ENCODE measurements at regions not wholly inside any gene's neighbourhood (a gene's known extent, or its start where the extent isn't known, plus 50 kb on each side); places are given as distances from the start of the nearest gene placed in this dataset.

DNA sequence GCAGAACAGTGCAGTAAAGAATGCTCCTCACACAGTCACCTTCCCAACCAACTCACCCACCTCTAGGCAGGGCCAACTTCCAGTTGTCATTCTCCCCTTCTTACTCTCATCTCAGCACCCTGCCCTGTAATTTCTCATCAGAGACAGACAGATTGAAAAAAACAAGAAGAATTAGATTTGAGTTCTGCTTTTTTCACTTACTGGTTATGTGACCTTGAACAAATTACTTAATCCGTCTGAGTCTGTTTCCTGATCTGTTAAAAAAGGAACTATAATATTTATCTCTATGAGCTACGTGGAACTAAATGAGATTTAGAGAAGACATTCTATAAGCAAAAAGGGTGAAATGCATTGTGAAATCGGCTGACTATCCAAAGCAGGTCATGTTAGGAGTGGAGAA is 330.3 kb downstream of the ZNF326 start:
- no peak overlapping the region for H2AFZ ChIP-seq (ENCODE audit: low read length)
- TF ChIP-seq ZBTB21 (CRISPR knock-in tag; IDR thresholded peaks at IDR 0.05) (no peak), ZNF761 (CRISPR knock-in tag; conservative IDR thresholded peaks at IDR 0.05) (no peak), ZNF34 (CRISPR knock-in tag; IDR thresholded peaks at IDR 0.05; ENCODE audit: borderline replicate concordance) (no peak), ZNF160 (CRISPR knock-in tag; IDR thresholded peaks at IDR 0.05) (no peak), BHLHE40 (IDR thresholded peaks at IDR 0.05; ENCODE audit: low read length) (no peak), GPN1 (CRISPR knock-in tag; IDR thresholded peaks at IDR 0.05; ENCODE audit: borderline replicate concordance) (no peak), HMG20A (CRISPR knock-in tag; IDR thresholded peaks at IDR 0.05; ENCODE audit: borderline replicate concordance) (no peak), SP4 (CRISPR knock-in tag; IDR thresholded peaks at IDR 0.05) (no peak), ZMYM4 (CRISPR knock-in tag; IDR thresholded peaks at IDR 0.05) (no peak), REPIN1 (CRISPR knock-in tag; IDR thresholded peaks at IDR 0.05; ENCODE audit: borderline replicate concordance, low read depth) (no peak), ZNF501 (CRISPR knock-in tag; IDR thresholded peaks at IDR 0.05) (no peak)
- TF ChIP-seq, protein P1, sequence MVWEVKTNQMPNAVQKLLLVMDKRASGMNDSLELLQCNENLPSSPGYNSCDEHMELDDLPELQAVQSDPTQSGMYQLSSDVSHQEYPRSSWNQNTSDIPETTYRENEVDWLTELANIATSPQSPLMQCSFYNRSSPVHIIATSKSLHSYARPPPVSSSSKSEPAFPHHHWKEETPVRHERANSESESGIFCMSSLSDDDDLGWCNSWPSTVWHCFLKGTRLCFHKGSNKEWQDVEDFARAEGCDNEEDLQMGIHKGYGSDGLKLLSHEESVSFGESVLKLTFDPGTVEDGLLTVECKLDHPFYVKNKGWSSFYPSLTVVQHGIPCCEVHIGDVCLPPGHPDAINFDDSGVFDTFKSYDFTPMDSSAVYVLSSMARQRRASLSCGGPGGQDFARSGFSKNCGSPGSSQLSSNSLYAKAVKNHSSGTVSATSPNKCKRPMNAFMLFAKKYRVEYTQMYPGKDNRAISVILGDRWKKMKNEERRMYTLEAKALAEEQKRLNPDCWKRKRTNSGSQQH (CRISPR knock-in tag; IDR thresholded peaks at IDR 0.05; ENCODE audit: low read depth): no peak
- TF ChIP-seq, protein P2, sequence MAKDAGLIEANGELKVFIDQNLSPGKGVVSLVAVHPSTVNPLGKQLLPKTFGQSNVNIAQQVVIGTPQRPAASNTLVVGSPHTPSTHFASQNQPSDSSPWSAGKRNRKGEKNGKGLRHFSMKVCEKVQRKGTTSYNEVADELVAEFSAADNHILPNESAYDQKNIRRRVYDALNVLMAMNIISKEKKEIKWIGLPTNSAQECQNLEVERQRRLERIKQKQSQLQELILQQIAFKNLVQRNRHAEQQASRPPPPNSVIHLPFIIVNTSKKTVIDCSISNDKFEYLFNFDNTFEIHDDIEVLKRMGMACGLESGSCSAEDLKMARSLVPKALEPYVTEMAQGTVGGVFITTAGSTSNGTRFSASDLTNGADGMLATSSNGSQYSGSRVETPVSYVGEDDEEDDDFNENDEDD (CRISPR knock-in tag; IDR thresholded peaks at IDR 0.05; ENCODE audit: borderline replicate concordance): no peak
- TF ChIP-seq, protein P3, sequence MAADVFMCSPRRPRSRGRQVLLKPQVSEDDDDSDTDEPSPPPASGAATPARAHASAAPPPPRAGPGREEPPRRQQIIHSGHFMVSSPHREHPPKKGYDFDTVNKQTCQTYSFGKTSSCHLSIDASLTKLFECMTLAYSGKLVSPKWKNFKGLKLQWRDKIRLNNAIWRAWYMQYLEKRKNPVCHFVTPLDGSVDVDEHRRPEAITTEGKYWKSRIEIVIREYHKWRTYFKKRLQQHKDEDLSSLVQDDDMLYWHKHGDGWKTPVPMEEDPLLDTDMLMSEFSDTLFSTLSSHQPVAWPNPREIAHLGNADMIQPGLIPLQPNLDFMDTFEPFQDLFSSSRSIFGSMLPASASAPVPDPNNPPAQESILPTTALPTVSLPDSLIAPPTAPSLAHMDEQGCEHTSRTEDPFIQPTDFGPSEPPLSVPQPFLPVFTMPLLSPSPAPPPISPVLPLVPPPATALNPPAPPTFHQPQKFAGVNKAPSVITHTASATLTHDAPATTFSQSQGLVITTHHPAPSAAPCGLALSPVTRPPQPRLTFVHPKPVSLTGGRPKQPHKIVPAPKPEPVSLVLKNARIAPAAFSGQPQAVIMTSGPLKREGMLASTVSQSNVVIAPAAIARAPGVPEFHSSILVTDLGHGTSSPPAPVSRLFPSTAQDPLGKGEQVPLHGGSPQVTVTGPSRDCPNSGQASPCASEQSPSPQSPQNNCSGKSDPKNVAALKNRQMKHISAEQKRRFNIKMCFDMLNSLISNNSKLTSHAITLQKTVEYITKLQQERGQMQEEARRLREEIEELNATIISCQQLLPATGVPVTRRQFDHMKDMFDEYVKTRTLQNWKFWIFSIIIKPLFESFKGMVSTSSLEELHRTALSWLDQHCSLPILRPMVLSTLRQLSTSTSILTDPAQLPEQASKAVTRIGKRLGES (CRISPR knock-in tag; IDR thresholded peaks at IDR 0.05; ENCODE audit: borderline replicate concordance): no peak
- TF ChIP-seq, protein P4, sequence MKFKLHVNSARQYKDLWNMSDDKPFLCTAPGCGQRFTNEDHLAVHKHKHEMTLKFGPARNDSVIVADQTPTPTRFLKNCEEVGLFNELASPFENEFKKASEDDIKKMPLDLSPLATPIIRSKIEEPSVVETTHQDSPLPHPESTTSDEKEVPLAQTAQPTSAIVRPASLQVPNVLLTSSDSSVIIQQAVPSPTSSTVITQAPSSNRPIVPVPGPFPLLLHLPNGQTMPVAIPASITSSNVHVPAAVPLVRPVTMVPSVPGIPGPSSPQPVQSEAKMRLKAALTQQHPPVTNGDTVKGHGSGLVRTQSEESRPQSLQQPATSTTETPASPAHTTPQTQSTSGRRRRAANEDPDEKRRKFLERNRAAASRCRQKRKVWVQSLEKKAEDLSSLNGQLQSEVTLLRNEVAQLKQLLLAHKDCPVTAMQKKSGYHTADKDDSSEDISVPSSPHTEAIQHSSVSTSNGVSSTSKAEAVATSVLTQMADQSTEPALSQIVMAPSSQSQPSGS (CRISPR knock-in tag; IDR thresholded peaks at IDR 0.05): no peak
- no peak overlapping the region for H3K27ac ChIP-seq (ENCODE audit: extremely low read length, insufficient read depth, low read length)
- H3K4me2 ChIP-seq (ENCODE audit: low read depth, low read length): no peak overlapping the region
- FAIRE-seq (no peak), DNase-seq (ENCODE audit: low spot score) (no peak), ATAC-seq (no peak)
- ChIA-PET CTCF (ENCODE audit: low intra/inter-chr PET ratio, low total read pairs) (no interaction called here), POLR2A (no interaction called here)
- no peak overlapping the region for H3K9ac ChIP-seq (ENCODE audit: insufficient read depth, low read depth, low read length)
- no peaks in the 10 kb centered on the region for H3K79me2 ChIP-seq (ENCODE audit: insufficient read depth, low read length)
- no peaks in the 10 kb centered on the region for H3K4me1 ChIP-seq (ENCODE audit: insufficient read depth, low read length)
- WGBS (ENCODE audit: low lambda C conversion rate): 2% methylated on average over 3 of the region's 3 CpGs
- no peaks in the 10 kb centered on the region for H3K9me3 ChIP-seq (ENCODE audit: low read length)
- no peak overlapping the region for H3K4me3 ChIP-seq (replicated peaks in 1 of 3; ENCODE audit: insufficient read depth in 1 of 3, low read depth in 2 of 3, low read length in 3 of 3)
- no TSS peak for BruUV-seq (replicated peaks)
- intact Hi-C loops (cut with micrococcal nuclease; ENCODE audit: unreplicated experiment) (no loop called here), in situ Hi-C loops (cut with HindIII; ENCODE audit: extremely low pct_ligation_motif_present, low pct_unique_long_range_greater_than_20kb) (no loop called here)
- H3K36me3 ChIP-seq (replicated peaks in 1 of 2; ENCODE audit: control insufficient read depth in 1 of 2, insufficient read depth in 2 of 2, low read length in 2 of 2): no peaks in the 10 kb centered on the region
- H4K20me1 ChIP-seq (ENCODE audit: insufficient read depth, low read length): no peaks in the 10 kb centered on the region
- H3K27me3 ChIP-seq (ENCODE audit: control insufficient read depth in 1 of 2, insufficient read depth in 2 of 2, low read length in 2 of 2): no peaks in the 10 kb centered on the region

Data from HepG2 (cell line).